NCI-H1092 treated with DMSO at 0.1 percent for 48 hours (cell line): ENCODE measurements at regions not wholly inside any gene's neighbourhood (a gene's known extent, or its start where the extent isn't known, plus 50 kb on each side); places are given as distances from the start of the nearest gene placed in this dataset.

Experiments
- DNase-seq: peaks from one replicate; lab custom pipeline; 2025; lab: John Stamatoyannopoulos, UW

- DNase-seq, result no peak
These were observed 104.2 kb downstream of the ACKR3 start for GRCh38 chr2:236673823-236674185.

- no peak for DNase-seq
These were observed 104.6 kb downstream of the ACKR3 start for GRCh38 chr2:236674238-236674637.

- no peak for DNase-seq
These were observed 105.0 kb downstream of the ACKR3 start for GRCh38 chr2:236674646-236675045.

GRCh38 chr2:236675051-236675450 is 105.4 kb downstream of the ACKR3 start:
- no peak for DNase-seq

- DNase-seq, result no peak
These were observed 105.9 kb downstream of the ACKR3 start for GRCh38 chr2:236675526-236675925.

- DNase-seq, result no peak
These were observed 106.7 kb downstream of the ACKR3 start for GRCh38 chr2:236676136-236676873.

- DNase-seq, result no peak
These were observed 107.7 kb downstream of the ACKR3 start for GRCh38 chr2:236677368-236677767.

- DNase-seq, result no peak
These were observed 108.8 kb downstream of the ACKR3 start for GRCh38 chr2:236678307-236678975.

- no peak for DNase-seq
These were observed 110.5 kb downstream of the ACKR3 start for GRCh38 chr2:236679884-236680860.

GRCh38 chr2:236682651-236683422 is 113.2 kb downstream of the ACKR3 start:
- DNase-seq, result no peak

GRCh38 chr2:236684504-236685256 is 115.1 kb downstream of the ACKR3 start:
- DNase-seq, result no peak

GRCh38 chr2:236685361-236685760 is 115.7 kb downstream of the ACKR3 start:
- no peak for DNase-seq

GRCh38 chr2:236685979-236686520 is 116.4 kb downstream of the ACKR3 start:
- DNase-seq, result no peak

- DNase-seq, result no peak
These were observed 116.9 kb downstream of the ACKR3 start for GRCh38 chr2:236686561-236686960.

GRCh38 chr2:236687296-236687965 is 117.8 kb downstream of the ACKR3 start:
- no peak for DNase-seq

- no peak for DNase-seq
These were observed 118.5 kb downstream of the ACKR3 start for GRCh38 chr2:236688157-236688556.

GRCh38 chr2:236688563-236689392 is 119.2 kb downstream of the ACKR3 start:
- DNase-seq, result no peak

- no peak for DNase-seq
These were observed 119.7 kb downstream of the ACKR3 start for GRCh38 chr2:236689393-236689700.

- no peak for DNase-seq
These were observed 120.4 kb downstream of the ACKR3 start for GRCh38 chr2:236689981-236690380.
